Glutamatergic neuron (in vitro differentiated cells): ENCODE measurements at regions not wholly inside any gene's neighbourhood (a gene's known extent, or its start where the extent isn't known, plus 50 kb on each side); places are given as distances from the start of the nearest gene placed in this dataset.

Source experiments
- DNase-seq: peaks from one replicate; pipeline ENCODE4 v3.0.0; 2022
- H3K27ac Mint-ChIP-seq: one replicate; pipeline ENCODE4 v1.8.0; 2020; ENCODE audit warnings: mild to moderate bottlenecking, mixed read lengths, inconsistent platforms; ENCODE audit not compliant: unreplicated experiment
- H3K27me3 Mint-ChIP-seq: one replicate; pipeline ENCODE4 v1.8.0; 2020; ENCODE audit warnings: mild to moderate bottlenecking, moderate library complexity, mixed read lengths, inconsistent platforms; ENCODE audit not compliant: unreplicated experiment
- H3K36me3 Mint-ChIP-seq: one replicate; pipeline ENCODE4 v1.8.0; 2020; ENCODE audit warnings: mild to moderate bottlenecking, mixed read lengths, inconsistent platforms; ENCODE audit not compliant: unreplicated experiment
- H3K4me1 Mint-ChIP-seq: one replicate; pipeline ENCODE4 v1.8.0; 2020; ENCODE audit warnings: mild to moderate bottlenecking, low read depth, mixed read lengths, inconsistent platforms; ENCODE audit not compliant: unreplicated experiment
- H3K4me3 Mint-ChIP-seq: one replicate; pipeline ENCODE4 v1.8.0; 2020; ENCODE audit warnings: mild to moderate bottlenecking, mixed read lengths, inconsistent platforms; ENCODE audit not compliant: unreplicated experiment
- H3K9me3 Mint-ChIP-seq: one replicate; pipeline ENCODE4 v1.8.0; 2020; ENCODE audit warnings: mild to moderate bottlenecking, moderate library complexity, mixed read lengths, inconsistent platforms; ENCODE audit not compliant: unreplicated experiment
- TF ChIP-seq, protein P1 (sequence below): fragments of 200-600 bp; sonication (generic); IDR thresholded peaks from one replicate; pipeline ENCODE4 v1.5.0; 2021; ENCODE audit not compliant: partially characterized antibody, unreplicated experiment

DNA sequence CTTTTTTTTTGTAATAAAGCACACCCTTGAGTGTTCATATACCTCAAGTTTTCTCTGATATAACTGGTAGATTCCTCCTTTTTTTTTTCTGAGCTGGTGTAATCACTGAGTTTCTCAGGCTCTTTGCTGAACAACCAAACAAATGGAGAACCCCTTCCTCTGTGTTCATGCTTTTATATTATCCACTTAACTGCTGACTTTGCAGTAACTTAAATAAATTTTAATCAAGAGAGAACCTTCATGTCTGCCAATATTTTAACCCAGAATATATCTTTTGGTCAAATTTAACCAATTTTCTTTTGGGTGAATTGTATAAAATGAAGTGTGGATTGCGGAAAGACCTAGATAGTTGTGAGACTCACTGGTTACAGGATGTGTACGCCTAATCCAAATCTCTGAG lies 833.0 kb upstream of the COX7C start:
- no peaks in the 10 kb centered on the region for H3K36me3 Mint-ChIP-seq
- no peak overlapping the region for H3K4me3 Mint-ChIP-seq
- no peaks in the 10 kb centered on the region for H3K4me1 Mint-ChIP-seq
- no peaks in the 10 kb centered on the region for H3K9me3 Mint-ChIP-seq
- DNase-seq = no peak
- no peaks in the 10 kb centered on the region for H3K27me3 Mint-ChIP-seq
- TF ChIP-seq, protein P1, sequence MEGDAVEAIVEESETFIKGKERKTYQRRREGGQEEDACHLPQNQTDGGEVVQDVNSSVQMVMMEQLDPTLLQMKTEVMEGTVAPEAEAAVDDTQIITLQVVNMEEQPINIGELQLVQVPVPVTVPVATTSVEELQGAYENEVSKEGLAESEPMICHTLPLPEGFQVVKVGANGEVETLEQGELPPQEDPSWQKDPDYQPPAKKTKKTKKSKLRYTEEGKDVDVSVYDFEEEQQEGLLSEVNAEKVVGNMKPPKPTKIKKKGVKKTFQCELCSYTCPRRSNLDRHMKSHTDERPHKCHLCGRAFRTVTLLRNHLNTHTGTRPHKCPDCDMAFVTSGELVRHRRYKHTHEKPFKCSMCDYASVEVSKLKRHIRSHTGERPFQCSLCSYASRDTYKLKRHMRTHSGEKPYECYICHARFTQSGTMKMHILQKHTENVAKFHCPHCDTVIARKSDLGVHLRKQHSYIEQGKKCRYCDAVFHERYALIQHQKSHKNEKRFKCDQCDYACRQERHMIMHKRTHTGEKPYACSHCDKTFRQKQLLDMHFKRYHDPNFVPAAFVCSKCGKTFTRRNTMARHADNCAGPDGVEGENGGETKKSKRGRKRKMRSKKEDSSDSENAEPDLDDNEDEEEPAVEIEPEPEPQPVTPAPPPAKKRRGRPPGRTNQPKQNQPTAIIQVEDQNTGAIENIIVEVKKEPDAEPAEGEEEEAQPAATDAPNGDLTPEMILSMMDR = no peak
- H3K27ac Mint-ChIP-seq = no peak overlapping the region

DNA sequence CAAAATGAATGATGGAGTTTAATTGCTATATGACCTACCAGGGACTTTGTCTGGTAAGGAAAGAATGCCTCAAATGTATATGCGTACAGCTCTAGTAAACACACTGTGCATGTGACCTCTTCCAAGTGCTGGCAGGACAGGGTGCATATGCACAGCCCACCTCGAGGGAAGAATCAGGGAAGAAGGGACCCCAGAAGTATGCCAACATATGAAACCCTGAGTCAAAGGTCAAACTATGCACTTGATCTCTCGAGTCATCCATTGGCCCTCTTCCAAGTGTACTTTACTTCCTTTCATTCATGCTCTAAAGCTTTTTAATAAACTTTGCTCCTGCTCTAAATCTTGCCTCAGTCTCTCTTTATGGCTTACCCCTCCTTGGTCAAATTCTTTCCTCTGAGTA lies 804.6 kb upstream of the COX7C start:
- Mint-ChIP-seq H3K36me3 (no peaks in the 10 kb centered on the region), H3K27me3 (no peaks in the 10 kb centered on the region), H3K4me1 (no peaks in the 10 kb centered on the region), H3K4me3 (no peak overlapping the region), H3K9me3 (peaks cover 2% of the 10 kb centered on the region), H3K27ac (no peak overlapping the region)
- no peak for DNase-seq
- TF ChIP-seq, protein P1 = no peak

DNA sequence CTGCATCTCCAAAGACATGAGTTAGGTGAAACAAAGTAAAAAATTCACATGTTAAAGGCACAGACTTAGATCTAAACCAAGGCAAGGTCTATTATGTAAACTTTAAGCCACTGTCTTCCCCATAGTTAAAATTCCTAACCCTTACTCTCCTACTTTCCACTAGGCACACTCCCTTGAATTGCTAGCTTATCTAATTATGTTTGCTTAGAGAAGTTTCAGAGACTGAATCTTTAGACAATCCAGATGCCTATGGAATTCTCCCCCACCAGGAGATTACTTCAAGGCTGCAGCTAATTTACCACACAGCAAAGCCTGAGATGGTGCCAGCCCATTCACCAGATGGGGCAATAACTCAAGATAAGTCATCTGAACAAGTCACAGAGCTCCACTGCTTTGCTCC lies 803.1 kb upstream of the COX7C start:
- DNase-seq = no peak
- H3K4me1 Mint-ChIP-seq = no peaks in the 10 kb centered on the region
- no peaks in the 10 kb centered on the region for H3K27me3 Mint-ChIP-seq
- H3K9me3 Mint-ChIP-seq = peaks cover 2% of the 10 kb centered on the region
- no peaks in the 10 kb centered on the region for H3K36me3 Mint-ChIP-seq
- no peak overlapping the region for H3K27ac Mint-ChIP-seq
- no peak overlapping the region for H3K4me3 Mint-ChIP-seq
- TF ChIP-seq, protein P1 = no peak

DNA sequence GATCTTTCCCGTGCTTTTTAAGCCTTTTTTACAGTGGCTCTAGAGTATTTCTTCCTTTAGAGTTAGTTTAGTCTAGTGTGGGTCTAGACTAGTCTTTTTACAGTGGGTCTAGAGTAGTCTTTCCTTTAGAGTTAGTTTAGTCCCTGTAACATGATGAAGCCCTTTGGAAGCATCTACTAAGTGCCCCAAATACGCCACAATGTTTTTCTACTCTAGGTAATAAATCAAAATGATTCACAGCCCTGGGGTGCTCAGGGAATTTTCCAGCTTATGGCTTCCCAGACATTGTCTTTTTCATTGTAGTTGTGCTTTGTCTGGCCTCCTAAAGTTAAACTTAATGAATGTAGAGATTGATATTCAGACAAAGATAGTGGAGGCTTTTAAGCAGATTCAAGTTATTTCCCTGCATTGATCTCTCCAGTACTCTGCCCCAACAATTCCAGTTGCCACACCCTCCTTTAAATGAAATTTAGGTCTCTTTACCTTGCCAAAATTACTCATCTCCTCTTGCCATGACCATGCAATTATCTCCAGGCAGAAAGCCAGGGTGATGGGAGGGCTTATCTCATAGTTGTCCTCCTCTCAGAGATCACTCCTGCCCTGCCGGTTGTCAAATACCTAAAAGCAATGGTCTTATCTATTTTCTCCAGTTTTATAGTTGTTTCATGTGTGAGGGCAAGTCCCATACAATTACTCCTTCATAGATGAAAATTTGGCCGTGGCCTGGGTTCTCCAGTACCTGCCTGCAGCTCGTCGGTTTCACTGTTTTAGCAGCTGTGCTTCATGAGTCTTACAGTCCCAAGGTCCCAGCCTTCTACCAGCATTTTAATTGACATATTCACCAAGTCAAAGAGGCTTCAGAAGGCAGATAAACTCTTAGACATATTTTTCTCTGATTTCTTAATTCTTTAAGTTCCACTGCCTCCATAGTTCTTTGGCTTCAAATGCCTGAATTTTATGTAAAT lies 794.0 kb upstream of the COX7C start:
- TF ChIP-seq, protein P1 = no peak
- H3K4me3 Mint-ChIP-seq = no peak overlapping the region

DNA sequence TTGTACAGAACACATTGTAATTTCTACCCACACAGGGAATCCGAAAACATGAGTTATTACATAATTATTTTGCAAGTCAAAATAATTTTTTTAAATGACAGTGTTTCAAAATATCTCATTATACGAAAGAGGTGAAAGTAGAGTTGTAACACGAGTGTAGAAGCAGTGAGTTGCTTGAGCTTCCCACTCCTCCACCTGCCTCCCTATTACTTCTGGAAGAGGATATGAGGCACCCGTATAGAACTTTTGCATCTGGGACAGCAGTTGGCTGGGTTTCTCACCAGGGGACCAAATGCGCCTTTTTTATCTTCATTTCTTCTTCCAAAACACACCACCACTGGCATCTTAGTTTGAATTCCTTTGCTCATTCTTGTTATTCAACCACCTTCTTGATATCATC lies 779.0 kb upstream of the COX7C start:
- Mint-ChIP-seq H3K4me1 (no peaks in the 10 kb centered on the region), H3K4me3 (no peak overlapping the region), H3K36me3 (no peaks in the 10 kb centered on the region), H3K27ac (no peak overlapping the region), H3K9me3 (no peaks in the 10 kb centered on the region), H3K27me3 (no peaks in the 10 kb centered on the region)
- TF ChIP-seq, protein P1 = no peak
- no peak for DNase-seq

More for the DNA sequence above, 794.0 kb upstream of the COX7C start:
- H3K36me3 Mint-ChIP-seq = no peaks in the 10 kb centered on the region
- no peak for DNase-seq
- H3K27me3 Mint-ChIP-seq = no peaks in the 10 kb centered on the region
- H3K9me3 Mint-ChIP-seq = no peaks in the 10 kb centered on the region
- H3K4me1 Mint-ChIP-seq = no peaks in the 10 kb centered on the region
- H3K27ac Mint-ChIP-seq = no peak overlapping the region
